ENCODE measurements at regions not wholly inside any gene's neighbourhood (a gene's known extent, or its start where the extent isn't known, plus 50 kb on each side); places are given as distances from the start of the nearest gene placed in this dataset.

DNA sequence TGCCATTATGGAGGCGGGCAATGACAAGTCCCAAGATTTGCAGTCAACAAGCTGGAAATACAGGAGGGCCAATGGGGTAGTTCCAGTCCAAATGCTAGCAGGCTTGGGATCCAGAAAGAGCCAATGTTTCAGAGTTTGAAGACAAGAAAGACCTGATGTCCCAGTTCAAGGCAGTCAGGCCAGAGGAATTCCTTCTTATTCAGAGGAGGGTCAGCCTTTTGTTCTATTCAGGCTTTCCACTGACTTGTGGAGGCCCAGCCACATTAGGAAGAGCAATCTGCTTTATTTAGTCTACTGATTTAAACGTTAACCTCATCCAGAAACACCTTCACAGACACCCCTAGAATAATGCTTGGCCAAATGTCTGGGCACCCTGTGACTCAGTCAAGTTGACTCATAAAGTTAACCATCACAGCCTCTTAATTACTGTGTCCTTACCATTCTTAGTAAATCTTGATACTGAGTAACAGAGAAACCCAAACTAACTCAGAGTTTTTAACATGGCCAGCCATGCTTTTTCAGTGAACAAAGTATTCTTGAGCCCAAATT, 50.9 kb upstream of the NPHP3 start:
- no peaks in the 10 kb centered on the region for H3K9me3 ChIP-seq (ENCODE audit: insufficient read depth, low read length)
- no peaks in the 10 kb centered on the region for H3K27me3 ChIP-seq (ENCODE audit: insufficient read depth, insufficient read length)
- DNase-seq (ENCODE audit: low read depth, low spot score) = no peak
- no peak overlapping the region for H3K9ac ChIP-seq (ENCODE audit: insufficient read length, low read depth)
- no peak for TF ChIP-seq ZNF274 (IDR thresholded peaks at IDR 0.05; ENCODE audit: low read depth, low read length)
- TF ChIP-seq YY1 (IDR thresholded peaks at IDR 0.05; ENCODE audit: insufficient read depth, insufficient read length) = no peak
- TF ChIP-seq SUZ12 (IDR thresholded peaks at IDR 0.05; ENCODE audit: extremely low read depth, insufficient read depth, insufficient read length) = no peak
- H3K4me3 ChIP-seq (ENCODE audit: insufficient read length, low read depth) = no peak overlapping the region
- H3K4me1 ChIP-seq (ENCODE audit: insufficient read depth, insufficient read length) = no peaks in the 10 kb centered on the region
- no peaks in the 10 kb centered on the region for H3K36me3 ChIP-seq (ENCODE audit: insufficient read depth, insufficient read length, low read length)

DNA sequence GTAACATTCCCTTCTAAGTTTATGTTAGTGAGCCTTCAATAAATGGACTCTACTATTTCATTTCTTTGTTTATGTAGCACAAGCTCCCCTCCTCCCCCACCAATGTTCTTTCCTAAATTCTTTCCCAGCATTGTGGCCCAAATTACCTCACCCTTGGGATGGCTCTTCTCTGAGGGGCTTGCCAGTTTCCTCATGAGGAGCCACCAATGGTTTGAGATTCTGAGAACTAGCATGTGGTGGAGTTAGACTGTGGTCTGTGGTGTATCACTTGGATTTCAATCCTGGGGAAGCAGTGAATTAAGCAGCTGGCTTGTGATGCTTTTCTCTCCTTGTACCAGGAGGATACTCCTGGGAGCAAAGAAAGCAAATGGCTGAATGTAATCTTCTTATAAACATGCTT, 50.0 kb upstream of the NPHP3 start:
- peaks cover 2% of the 10 kb centered on the region; the same call in 1 of the 2 replicates for H3K9me3 ChIP-seq (ENCODE audit: insufficient read depth, low read length)
- no peak for DNase-seq (ENCODE audit: low read depth, low spot score)
- H3K9ac ChIP-seq (ENCODE audit: insufficient read length, low read depth) = no peak overlapping the region
- H3K36me3 ChIP-seq (ENCODE audit: insufficient read depth, insufficient read length, low read length) = no peaks in the 10 kb centered on the region
- no peak overlapping the region for H3K4me3 ChIP-seq (ENCODE audit: insufficient read length, low read depth)
- TF ChIP-seq YY1 (IDR thresholded peaks at IDR 0.05; ENCODE audit: insufficient read depth, insufficient read length) = no peak
- TF ChIP-seq SUZ12 (IDR thresholded peaks at IDR 0.05; ENCODE audit: extremely low read depth, insufficient read depth, insufficient read length) = no peak
- no peak for TF ChIP-seq ZNF274 (IDR thresholded peaks at IDR 0.05; ENCODE audit: low read depth, low read length)
- no peaks in the 10 kb centered on the region for H3K27me3 ChIP-seq (ENCODE audit: insufficient read depth, insufficient read length)
- no peaks in the 10 kb centered on the region for H3K4me1 ChIP-seq (ENCODE audit: insufficient read depth, insufficient read length)

Data from NT2/D1 (cell line).